Pancreas (tissue), 10 donors: ENCODE measurements at regions not wholly inside any gene's neighbourhood (a gene's known extent, or its start where the extent isn't known, plus 50 kb on each side); places are given as distances from the start of the nearest gene placed in this dataset.

ENCODE experiments used
- ATAC-seq, 4 donors: fragments of 200-7000 bp; cut with Tn5 transposase; one replicate each; pipeline versions ENCODE4 v1.8.0 to v1.9.1; 2020; ENCODE audit warnings: mild to moderate bottlenecking in 4 of 4, moderate library complexity in 4 of 4
- DNase-seq, 6 donors: peaks; one replicate each; pipeline ENCODE4 v3.0.0-alpha.2; 2020
- FAIRE-seq: peaks from 2 replicates; lab custom pipeline; 2012; peaks lifted over from hg19 to GRCh38; lab: Jason Lieb, UNC
- H3K27ac ChIP-seq, 4 donors: fragments of 200-600 bp; sonication (generic); 1 replicate in 3 of 4; 2 replicates in 1 of 4; pipeline versions ENCODE4 v1.5.0 to v1.8.0; 2020
- H3K27me3 ChIP-seq, 4 donors: fragments of 200-600 bp; one replicate each; pipeline ENCODE4 v1.8.0; 2021
- H3K36me3 ChIP-seq, 3 donors: fragments of 200-600 bp; sonication (generic) in 1 of 3; one replicate each; pipeline versions ENCODE4 v1.5.0 to v1.8.0; 2020 to 2021
- H3K4me1 ChIP-seq, 3 donors: fragments of 200-600 bp; one replicate each; pipeline ENCODE4 v1.8.0; 2021
- H3K4me3 ChIP-seq, 4 donors: fragments of 200-600 bp; sonication (generic) in 2 of 4; one replicate each; pipeline versions ENCODE4 v1.5.0 to v1.8.0; 2020 to 2021
- H3K9me3 ChIP-seq, 4 donors: fragments of 200-600 bp; one replicate each; pipeline ENCODE4 v1.8.0; 2021
- WGBS, 2 donors: extraction: QIAGEN DNeasy Blood & Tissue Kit; methylation state at CpG; one replicate each; pipeline ENCODE4 v1.1.7; 2013; 5-methylcytosine and 5-hydroxymethylcytosine counted together
- intact Hi-C, 3 donors: fragments of 100-400 bp; cut with DNase I; formaldehyde crosslinking; loops; one replicate each; pipeline versions ENCODE4 v1.11.1 to v1.14.2; 2022
- TF ChIP-seq, protein P1 (sequence below), 4 donors: fragments of 200-600 bp; sonication (generic) in 3 of 4; IDR thresholded peaks; one replicate each; pipeline versions ENCODE4 v1.5.0 to v1.8.0; 2021; ENCODE audit warnings: antibody characterized with exemption in 4 of 4
- donor health status: healthy with polysubstance abuse.
- donor health status: DM: no; HTN: no; CAD: no; lungs with moderate emphysema.
- donor health status: DM: no; HTN: no; CAD: no.
- donor health status: control.
- donor health status: control.
- donor health status: Bipolar disorder and iron deficiency.
- donor health status: DM: yes; HTN: yes; CAD: no.
- donor health status: DM: no; HTN: no; CAD: no.
- donor health status: DM: no; HTN: no; CAD: no.
- donor health status: DM: yes; HTN: yes; CAD: no.

DNA sequence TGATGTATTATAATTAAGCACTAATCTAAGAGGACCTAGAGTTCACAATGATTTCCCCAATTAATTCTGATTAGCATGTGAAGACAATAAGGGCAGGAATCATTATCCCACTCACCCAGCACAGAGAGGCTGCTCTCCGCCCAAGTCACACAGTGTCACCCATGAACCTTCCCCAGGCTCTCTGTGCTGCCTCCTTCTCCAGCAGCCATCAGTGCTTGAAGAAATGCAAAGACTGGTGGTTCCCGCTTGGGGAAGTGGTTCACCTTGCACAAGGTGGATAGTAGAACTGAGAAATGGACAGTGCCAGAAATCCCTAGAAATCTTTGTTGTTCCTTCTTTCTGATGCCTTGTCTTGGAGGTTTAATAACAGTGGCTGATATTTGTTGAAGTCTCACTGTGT, 401.3 kb downstream of the QKI start:
- Histone ChIP-seq H3K27me3 (no peaks in the 10 kb centered on the region), H3K27ac (no peak overlapping the region), H3K4me3 (no peak overlapping the region), H3K36me3 (no peaks in the 10 kb centered on the region), H3K9me3 (no peaks in the 10 kb centered on the region), H3K4me1 (no peaks in the 10 kb centered on the region)
- intact Hi-C loops: no loop called here
- no peak for ATAC-seq
- TF ChIP-seq, protein P1, sequence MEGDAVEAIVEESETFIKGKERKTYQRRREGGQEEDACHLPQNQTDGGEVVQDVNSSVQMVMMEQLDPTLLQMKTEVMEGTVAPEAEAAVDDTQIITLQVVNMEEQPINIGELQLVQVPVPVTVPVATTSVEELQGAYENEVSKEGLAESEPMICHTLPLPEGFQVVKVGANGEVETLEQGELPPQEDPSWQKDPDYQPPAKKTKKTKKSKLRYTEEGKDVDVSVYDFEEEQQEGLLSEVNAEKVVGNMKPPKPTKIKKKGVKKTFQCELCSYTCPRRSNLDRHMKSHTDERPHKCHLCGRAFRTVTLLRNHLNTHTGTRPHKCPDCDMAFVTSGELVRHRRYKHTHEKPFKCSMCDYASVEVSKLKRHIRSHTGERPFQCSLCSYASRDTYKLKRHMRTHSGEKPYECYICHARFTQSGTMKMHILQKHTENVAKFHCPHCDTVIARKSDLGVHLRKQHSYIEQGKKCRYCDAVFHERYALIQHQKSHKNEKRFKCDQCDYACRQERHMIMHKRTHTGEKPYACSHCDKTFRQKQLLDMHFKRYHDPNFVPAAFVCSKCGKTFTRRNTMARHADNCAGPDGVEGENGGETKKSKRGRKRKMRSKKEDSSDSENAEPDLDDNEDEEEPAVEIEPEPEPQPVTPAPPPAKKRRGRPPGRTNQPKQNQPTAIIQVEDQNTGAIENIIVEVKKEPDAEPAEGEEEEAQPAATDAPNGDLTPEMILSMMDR (IDR thresholded peaks at IDR 0.05): no peak
- DNase-seq: no peak
- 85 to 88% methylated on average over 2 of the region's 2 CpGs for WGBS, 2 donors
- FAIRE-seq: no peak

DNA sequence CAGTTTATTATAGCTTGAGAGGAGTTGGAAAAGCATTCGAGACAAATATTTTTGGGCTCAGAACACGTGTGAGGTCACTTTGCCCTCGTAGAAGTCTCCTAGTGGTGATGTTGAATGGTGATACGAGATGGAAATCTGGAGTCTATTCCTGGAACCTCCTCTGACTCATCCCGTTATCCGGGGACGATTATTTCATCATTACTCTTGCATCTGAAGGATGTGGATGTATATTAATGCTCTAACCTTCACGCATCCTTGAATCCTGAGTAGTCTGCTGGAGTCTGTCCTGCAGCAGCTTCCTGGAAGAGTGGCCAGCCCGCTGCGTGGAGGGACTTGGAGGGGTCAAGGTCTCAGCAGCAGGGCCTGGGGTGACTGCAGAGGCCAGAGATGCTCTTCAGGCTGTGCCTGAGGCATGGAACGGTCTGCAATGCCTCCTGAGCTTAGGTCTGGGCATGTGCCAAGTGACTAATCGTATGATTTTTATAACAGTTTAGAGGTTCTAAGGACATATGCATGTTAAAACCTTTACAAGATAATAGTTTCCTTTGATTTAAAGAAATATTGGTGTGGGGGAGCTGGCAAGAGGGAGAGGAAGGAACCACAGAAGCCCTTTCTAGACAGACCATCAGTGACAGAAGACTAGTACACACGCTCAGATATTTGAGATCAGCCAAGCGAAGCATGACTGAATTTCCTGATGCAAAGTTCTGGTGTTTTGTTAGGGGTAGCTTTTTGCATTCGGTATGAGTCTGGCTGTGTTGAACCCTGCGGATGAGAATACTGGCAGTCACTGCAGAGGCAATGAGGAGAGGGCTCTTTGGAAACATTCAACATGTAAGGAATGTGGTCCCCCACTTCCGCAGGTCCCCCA, 400.2 kb downstream of the QKI start:
- Histone ChIP-seq H3K9me3 (no peaks in the 10 kb centered on the region), H3K36me3 (no peaks in the 10 kb centered on the region), H3K27me3 (no peaks in the 10 kb centered on the region), H3K27ac (no peak overlapping the region), H3K4me3 (no peak overlapping the region), H3K4me1 (no peaks in the 10 kb centered on the region)
- intact Hi-C loops: no loop called here
- ATAC-seq (peak in 2 of 4 donors; percentile 15 to 45), FAIRE-seq (no peak), DNase-seq (no peak)
- WGBS, 2 donors: 64 to 69% methylated on average over 17 of the region's 17 CpGs
- TF ChIP-seq, protein P1 (IDR thresholded peaks at IDR 0.05): no peak

DNA sequence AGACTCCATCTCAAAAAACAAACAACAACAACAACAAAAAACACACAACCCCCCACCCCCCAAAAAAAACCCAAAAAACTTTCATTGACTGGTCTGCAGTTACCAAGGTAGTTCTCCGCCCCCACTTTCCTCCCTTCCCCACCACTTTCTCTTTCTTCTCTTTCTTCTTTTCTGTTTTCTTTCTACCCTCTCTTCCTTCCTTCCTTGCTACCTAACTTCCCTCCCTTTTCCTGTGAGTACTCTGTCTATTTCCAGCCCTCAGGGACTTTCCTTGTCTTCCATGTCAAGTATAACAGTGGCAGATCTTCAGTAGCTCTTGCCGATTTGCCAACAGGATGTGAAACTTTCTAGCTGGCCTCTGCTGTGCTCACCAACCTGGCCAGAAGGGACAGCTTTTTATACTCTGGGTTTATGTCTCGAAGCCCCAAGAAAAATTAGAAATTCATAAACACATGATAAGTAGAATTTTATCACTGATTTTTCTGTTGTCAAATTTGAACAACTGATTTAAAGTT, 399.5 kb downstream of the QKI start:
- ATAC-seq (no peak), DNase-seq (no peak), FAIRE-seq (no peak)

DNA sequence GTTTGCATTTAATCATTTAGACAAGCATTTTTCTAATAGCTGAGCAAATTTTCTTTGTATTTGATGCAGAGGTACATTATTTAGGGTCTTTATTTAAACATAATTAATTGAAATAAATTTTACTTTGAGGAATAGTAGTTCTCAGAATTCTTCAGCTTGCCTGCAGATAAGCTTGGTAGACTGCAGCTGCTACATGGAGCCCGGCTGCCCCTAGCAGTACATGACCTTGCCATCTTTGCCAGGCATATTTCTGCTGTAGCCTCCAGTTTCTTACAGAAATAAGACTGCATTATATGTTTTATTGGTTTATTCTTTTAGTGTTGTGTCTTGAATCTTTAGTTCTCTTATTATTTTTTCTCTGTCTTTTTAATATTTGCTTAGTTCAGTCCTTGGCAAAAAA, 396.8 kb downstream of the QKI start:
- H3K36me3 ChIP-seq: no peaks in the 10 kb centered on the region
- intact Hi-C loops: no loop called here
- 36 to 43% methylated on average over 1 of the region's 1 CpG for WGBS, 2 donors
- TF ChIP-seq, protein P1 (IDR thresholded peaks at IDR 0.05): no peak
- DNase-seq (no peak), FAIRE-seq (no peak), ATAC-seq (no peak)
- H3K9me3 ChIP-seq: no peaks in the 10 kb centered on the region
- no peaks in the 10 kb centered on the region for H3K4me1 ChIP-seq
- no peaks in the 10 kb centered on the region for H3K27me3 ChIP-seq
- no peak overlapping the region for H3K27ac ChIP-seq
- H3K4me3 ChIP-seq: no peak overlapping the region

More for the DNA sequence above, 399.5 kb downstream of the QKI start:
- WGBS, 2 donors: 71 to 72% methylated on average over 3 of the region's 3 CpGs
- intact Hi-C loops: no loop called here
- no peak overlapping the region for H3K4me3 ChIP-seq
- TF ChIP-seq, protein P1 (IDR thresholded peaks at IDR 0.05): no peak
- no peaks in the 10 kb centered on the region for H3K4me1 ChIP-seq
- H3K27ac ChIP-seq: no peak overlapping the region
- no peaks in the 10 kb centered on the region for H3K9me3 ChIP-seq
- H3K27me3 ChIP-seq: no peaks in the 10 kb centered on the region
- H3K36me3 ChIP-seq: no peaks in the 10 kb centered on the region

DNA sequence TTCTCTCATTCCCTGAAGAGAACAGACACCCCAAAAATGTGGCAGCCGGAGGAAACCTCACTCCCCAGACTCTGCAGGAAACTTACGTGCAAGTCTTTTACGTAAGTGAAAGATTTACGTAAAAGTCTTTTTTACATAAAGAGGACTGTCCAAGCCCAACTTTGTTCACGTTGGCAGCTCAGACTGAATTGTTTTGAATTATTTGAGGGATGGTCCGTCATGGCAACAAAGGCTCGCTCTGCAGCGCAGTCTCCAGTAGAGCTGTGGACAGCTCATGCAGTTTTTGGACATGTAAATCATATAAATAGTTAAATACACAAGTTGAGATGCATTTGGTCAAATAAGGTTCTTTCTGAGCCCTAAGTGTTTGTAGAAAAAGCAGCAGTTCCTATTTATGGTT, 394.8 kb downstream of the QKI start:
- intact Hi-C loops: no loop called here
- Histone ChIP-seq H3K27ac (no peak overlapping the region), H3K27me3 (no peaks in the 10 kb centered on the region), H3K9me3 (no peaks in the 10 kb centered on the region), H3K4me1 (no peaks in the 10 kb centered on the region), H3K4me3 (no peak overlapping the region), H3K36me3 (no peaks in the 10 kb centered on the region)
- TF ChIP-seq, protein P1 (IDR thresholded peaks at IDR 0.05): no peak
- no peak for FAIRE-seq
- no peak for DNase-seq
- 86 to 88% methylated on average over 8 of the region's 8 CpGs for WGBS, 2 donors
- no peak for ATAC-seq
